ENCODE measurements at regions not wholly inside any gene's neighbourhood (a gene's known extent, or its start where the extent isn't known, plus 50 kb on each side); places are given as distances from the start of the nearest gene placed in this dataset.

DNA sequence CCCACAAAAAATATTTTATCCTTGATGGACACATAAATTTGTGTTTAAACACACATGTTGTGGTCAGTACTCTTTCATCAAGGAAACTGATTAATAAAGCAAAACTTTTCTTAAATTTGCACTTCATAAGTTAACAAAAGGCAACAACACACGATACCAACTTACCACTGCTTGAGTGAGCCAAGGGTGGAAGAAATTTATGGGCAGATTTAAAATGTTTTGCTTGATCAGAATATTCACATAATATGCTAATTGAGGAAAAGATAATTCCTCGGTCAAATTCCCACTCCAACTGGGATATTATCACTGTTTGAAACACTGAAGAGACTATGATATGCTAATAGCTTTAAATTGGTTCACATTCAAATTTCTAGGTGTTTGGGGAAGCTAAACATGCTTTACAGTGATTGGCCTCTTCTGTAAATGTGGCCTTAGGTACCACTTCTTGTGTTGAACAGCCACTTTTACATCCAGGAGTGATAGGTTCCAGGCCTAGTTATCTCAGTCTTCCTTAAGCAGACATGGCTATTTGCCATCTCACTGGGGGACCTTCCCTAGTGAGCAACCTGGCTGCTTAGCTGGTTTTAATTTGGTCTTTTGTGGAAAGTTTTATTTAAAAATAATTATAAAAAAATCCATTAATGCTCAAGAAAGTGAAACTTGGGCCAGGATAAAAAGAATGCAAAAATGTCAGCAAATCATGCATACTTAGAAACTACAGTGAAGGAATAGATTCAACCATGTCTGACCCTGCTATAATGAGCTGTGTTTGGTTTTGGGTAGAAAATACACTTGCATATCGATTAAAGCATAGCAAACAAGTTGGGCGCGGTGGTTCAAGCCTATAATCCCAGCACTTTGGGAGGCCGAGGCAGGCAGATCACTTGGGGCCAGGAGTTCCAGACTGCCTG lies 221.2 kb upstream of the MAP3K7 start:
- no peak for DNase-seq

DNA sequence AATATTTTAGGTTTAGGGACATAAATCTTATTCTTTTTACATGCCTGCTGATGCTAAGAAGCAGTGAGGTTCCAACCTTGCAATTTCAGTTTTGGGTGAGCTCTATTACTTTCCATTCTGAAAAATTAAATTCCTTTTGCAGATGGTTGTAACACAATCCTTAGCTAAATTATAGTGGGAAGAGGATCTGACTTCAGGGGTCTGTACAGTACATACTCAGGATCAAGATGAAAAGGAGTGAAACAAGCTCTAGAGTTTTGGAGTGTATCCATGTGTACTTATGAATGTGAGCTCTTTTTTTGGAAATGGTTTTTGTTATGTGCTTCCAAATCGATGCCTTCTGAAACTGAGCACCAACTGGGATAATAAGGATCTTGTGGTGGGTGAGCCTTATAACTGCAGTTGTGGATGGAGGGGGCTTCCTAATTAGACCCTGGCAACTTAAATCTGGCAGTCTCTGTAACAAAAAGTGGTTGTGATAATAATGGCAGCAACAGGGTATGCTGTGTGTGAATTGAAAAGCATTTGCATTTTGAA lies 218.8 kb upstream of the MAP3K7 start:
- DNase-seq: no peak

DNA sequence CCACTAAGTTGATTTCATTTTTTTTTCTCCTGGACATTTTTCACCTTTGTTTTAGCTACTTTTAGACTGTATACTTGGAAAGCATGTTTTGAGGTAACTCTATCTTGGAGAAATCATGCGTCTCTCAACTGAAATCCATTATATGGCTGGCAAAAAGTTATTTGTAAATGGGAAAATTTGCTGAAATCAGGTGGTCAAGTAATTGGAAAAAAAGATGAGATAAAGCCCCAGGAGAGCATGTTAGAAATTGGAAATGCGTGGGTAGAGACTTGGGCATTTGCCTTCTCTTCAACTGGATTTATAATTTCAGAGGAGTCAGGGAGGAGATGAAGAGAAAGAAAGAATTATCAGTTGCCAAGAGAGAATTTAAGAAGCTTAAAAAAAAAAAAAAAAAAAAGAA lies 217.1 kb upstream of the MAP3K7 start:
- DNase-seq: no peak

DNA sequence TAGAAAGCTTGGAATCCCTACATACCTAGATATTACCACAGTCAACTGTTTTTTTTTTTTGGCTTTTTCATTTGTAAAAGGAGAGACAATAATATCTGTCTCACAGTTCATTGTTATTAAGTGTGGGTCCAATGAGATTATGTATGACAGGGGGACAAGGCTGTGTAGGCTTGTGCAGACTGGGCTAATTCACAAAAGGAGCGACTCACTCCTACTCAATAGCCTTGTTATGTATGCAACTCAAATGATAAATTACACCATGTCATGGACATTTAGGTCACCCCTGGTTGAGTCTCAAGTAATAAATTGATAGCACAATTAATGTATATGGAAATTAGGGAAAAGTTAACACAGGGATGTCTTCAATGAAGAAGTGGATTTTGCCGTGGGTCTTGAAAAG lies 208.2 kb upstream of the MAP3K7 start:
- no peak for DNase-seq

DNA sequence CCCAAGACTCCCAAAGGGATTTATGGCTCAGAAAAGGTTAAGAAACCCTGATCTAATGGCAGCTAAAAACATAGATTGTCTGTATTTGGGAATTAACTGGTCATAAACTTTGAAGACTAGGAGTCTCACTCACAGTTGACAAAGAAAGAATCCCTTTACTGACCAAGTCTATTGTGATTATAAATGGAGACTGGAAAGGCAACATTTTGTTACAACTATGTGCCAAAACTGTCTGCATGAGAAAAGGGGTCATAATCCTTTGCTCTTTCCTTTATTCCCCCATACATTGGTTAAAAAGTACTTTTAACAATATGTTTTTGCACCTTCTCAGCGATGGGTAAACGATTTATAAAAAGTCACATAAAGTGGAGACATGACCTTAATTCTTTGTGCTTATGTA lies 206.9 kb upstream of the MAP3K7 start:
- DNase-seq: no peak

DNA sequence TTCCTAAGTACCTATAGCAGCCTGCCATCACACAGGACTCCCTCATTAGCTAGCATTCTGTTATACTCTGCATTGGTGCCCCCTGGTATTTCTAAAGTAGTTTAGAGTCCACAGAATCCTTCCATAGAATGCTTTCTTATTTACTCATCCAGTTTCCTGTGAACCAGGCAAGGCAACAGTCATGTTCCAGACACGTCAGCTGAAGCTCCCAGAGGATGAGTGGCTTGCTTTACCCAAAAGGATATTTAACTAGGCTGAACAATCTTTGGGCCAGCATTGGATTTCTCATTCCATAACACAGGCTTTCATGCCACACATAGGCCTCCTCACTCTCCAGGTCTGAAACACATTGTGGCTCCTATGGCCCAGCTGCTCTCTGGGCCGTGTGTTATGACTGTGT lies 203.8 kb upstream of the MAP3K7 start:
- DNase-seq: no peak

DNA sequence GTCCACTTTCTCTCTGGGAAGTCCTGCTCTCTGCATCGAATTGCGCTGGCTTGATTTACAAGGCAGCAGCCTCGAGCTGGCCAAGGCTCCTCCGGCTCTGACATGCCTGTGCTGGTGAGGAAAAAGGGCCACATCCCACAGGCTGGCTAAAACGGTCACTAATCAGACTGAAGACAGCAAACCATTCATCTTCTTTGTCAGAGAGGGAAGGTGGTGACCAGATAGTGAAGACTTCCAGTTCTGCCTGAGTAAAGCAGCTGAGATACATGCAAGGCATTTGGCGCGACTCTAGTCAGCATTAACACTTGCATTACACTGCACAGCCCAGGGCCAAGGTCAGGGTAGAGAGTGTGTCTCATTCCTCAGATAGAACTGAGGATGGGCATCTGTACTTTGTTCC lies 203.2 kb upstream of the MAP3K7 start:
- DNase-seq: no peak

DNA sequence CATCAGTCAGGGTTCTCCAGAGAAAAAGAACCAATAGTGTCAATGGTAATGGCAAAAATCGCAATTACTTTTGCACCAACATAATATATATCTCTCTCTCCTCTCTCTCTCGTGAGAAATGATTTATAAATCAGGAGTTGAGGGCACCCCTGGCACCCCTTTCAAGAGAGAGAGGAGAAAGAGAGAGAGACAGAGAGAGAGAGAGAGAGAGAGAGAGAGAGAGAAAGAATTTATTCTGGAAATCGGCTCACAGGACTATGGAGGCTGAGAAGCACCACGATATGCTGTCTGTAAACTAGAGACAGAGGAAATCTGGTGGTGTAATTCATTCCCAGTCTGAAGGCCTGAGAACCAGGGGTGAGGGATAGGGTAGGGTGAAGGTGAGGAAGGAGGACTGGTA lies 201.9 kb upstream of the MAP3K7 start:
- no peak for DNase-seq

DNA sequence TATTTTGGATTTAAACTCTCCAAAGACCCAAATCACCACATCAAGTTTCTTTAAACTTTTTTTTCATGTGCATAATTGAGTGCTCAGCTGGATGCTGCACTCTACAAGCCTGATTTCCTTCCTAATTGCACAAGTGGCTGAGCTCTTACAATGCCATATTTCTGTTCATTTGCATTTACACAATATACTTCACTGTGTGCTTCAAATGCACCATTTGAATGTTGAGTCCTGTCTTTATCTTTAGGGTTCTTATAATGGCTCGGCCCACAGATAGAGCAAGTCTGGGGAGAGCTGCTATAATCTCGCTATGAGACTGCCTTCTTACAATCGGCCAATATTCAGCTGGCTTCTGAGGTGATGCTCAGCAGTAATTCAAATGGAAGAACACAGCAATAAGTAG lies 200.6 kb upstream of the MAP3K7 start:
- no peak for DNase-seq

DNA sequence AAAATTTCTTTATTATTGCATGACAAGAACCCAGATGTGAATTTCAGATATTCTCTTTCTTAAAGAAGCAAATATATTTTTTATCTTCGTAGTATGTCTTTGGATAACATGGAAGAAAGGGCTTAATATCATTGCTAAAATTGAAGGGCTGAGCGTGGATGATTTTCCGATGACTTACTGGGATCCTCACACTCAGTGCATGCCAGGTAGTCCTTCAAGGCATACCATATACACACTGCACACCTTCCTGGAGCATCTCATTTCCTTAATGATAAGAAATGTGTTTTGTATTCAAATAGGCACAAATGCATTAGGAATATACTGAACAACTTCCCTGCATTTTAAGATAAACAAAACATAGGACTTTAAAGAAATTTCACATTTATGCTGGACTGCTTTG lies 193.9 kb upstream of the MAP3K7 start:
- DNase-seq: no peak

DNA sequence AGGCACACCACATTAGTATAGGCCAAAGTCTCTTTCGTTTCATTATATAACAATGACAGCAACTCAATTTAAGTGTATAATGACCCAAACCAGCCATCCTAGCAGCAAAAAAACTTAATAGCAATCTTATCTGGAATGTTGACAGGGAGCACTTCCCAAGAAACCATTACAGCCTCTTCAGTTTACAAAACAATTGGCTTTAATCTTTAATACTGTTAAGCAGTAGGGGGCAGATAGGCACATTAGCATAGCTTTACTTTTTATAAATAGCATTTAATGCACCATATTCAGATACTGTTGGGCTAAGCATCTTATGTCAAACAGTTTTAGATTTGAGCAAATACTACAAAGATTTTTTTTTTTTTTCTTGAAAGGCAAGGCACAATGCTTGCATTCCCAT lies 193.3 kb upstream of the MAP3K7 start:
- no peak for DNase-seq

DNA sequence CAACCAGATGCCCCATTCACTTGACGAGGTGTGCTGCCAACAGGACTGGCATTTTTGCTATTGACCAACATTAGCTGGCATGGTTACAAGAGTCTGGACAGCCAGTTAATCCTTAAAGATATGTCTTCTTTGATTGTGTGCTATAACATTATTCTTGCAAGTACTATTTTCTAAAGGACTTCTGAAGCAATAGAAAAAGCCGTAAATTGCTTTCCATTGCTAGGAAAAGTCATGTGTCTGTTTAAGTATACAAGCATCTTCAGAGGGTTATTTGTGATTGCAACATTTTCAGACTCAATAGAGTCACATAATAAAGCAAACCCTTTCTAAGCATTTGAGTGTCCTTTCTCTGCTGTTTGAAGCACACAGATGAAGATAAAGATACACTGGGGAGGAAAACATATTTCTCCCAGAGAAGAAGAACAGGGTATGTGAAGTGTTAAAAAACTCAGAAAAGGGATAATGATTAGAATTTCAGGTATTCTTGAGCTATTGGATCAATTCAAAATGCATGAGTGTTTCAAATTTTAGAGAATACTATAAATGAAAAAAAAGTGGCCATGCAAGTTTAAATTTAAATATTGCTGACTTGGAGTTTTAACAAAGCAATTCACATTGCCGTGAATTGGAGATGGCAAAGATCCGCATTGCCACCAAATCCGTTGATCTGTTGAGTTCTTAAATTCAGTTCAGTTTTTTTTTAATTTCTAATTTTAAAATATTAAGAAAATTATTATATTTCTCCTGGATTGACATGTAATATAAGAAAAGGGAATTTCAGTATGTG lies 191.7 kb upstream of the MAP3K7 start:
- DNase-seq: no peak

DNA sequence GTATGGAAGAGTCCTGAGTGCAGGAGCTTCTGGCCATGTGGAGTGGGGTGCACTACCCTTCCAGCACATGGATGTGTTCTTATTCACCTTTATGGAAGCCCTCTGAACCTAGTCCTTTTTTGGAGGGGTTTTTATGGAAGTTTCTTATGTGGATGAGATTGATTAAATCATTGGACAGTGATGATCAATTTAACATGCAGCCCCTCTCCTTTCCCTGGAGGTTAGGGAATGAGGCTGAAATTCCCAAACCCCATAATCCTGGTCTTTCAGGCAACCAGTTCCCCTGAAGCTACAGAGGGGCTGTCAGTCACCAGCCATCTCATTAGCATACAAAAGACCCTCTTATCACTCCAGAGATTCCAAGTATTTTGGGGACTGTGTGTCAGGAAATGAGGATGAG lies 183.9 kb upstream of the MAP3K7 start:
- no peak for DNase-seq

DNA sequence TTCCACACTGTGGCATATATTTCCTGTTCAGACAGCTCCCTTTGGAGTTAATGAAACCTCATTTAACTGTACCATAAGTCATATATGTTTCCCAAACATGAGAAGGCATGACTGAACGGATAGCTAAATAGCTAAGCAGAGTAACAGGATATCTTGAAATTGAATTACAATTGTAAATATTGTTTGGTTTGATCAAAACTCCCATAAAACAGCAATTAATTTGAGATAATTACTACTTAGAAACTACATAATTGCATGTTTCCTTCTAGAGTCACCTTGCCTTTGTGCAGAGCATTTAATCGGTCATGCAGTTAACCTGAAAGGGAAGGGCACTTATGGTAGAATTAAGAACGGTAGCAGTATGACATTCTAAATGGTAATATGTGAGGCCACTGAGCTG lies 179.0 kb upstream of the MAP3K7 start:
- no peak for DNase-seq

DNA sequence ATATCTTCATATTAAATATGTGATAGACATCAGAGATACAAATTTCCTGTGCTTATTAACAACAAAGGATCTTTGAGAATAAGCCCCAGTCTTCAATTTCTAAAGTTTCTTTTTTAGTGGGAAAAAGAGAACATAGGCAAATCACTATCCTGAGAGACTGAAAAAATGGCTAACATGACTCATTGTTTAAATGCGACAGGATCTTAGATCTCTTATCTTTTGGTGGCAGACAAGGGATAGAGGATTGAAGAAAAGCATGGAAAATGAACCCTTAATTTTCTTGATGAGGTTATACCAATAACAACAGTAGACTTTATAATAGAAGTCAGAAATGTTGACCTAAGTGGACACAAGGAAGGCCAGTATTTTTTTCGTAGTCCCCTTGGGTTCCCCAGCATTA lies 178.6 kb upstream of the MAP3K7 start:
- no peak for DNase-seq

DNA sequence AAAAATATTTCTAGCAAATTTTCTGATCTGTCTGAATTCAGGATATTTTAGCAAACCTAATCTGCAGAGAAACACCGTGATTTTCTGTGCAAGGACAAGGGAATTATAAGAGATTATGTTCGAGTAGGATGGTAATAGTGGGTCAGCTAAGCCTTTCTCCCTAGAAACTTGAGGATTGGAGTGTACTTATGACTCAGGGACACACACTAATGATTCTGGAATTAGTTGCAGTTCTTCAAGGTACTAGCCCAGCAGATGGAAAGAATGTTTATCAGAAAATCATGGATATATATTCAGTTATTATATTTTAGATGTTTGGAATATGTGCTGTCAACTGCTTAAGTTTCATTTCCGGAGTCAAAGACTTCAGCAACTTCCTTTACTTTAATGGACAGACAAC lies 177.1 kb upstream of the MAP3K7 start:
- no peak for DNase-seq

DNA sequence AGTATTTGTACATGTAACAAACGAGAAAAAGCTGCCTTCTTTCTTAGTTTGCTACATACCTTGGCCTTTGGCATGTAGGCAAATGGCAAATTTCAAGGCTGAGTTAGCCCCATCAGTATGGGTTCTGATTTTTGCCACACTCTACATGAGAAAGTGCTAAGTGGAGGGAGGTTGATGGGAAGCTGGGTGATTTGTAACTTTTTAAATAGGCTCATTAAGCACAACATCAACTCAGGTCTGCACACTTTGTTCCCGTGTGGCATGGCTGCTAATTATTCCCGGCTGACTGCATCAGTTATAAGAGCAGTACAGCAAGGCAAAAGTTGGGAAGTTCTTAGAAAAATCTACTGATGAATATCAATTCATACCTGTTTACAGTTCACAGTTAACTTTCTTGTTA lies 172.8 kb upstream of the MAP3K7 start:
- DNase-seq: no peak

DNA sequence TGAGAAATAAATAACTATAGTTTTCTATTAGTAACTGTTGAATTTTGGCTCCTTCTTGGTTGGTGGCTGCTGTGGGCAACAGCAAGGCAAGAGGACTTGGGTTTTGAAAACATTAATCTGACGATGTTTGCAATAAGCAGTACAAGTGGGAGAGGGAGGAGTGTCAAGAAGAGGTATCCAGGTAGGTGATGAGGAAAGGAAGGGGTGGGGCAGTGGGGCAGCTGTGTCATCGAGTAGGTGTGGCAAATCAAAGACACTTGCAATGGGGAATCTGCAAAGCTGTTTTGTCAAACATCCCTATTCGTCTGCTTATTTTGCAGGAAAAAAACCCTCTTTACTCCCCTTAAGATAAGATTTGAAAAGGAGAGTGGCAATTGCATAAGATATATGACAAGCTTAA lies 171.9 kb upstream of the MAP3K7 start:
- no peak for DNase-seq

DNA sequence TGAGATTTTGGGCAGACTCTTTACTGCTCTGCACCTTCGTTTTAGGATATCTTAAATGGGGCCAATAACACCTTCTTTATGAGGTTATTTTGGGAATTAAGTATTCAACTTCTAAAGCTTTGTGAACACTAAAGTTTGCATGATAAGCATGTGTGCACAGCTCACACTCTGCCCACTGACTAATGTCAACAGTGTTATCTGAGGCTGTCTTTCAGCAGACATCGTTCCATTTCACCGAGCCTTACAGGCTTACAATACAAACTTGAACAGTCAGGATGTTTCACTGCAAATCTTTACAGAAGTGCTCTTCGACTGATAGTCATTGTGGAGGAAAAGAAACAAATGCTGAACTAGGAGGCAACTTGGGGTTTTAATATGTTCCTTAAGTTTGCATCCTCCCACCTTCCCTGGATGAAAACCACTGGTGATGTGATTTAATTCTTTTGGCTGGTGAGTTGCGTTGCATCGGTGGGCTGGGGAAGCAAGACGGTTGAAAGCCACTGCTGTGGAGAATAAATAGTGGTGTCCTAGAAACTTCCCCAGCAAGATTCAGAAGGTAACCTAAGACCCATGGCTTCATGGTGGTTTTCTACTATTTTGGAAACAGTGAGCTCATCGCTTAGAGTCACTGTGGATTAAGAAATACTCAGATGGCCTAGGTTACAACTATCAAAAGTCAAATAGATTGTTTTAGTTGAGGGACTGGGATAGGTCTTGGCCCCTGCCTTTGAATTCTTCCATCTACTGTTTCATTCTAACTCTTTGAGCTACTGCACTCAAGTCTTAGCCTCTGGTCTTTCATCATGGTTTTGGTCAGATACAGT lies 167.2 kb upstream of the MAP3K7 start:
- DNase-seq: no peak

DNA sequence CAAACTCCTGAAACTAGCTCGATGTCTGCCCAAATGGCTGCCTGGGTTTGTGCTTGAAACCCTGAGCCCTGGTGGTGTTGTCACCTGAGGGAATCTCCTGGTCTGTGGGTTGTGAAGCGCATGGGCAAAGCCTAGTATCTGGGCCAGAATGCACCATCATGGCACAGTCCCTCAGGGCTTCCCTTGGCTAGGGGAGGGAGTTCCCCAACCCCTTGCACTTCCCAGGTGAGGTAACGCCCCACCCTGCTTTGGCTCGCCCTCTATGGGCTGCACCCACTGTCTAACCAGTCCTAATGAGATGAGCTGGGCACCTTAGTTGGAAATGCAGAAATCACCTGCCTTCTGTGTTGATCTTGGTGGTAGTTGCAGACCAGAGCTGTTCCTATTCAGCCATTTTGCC lies 152.9 kb upstream of the MAP3K7 start:
- no peak for DNase-seq

DNA sequence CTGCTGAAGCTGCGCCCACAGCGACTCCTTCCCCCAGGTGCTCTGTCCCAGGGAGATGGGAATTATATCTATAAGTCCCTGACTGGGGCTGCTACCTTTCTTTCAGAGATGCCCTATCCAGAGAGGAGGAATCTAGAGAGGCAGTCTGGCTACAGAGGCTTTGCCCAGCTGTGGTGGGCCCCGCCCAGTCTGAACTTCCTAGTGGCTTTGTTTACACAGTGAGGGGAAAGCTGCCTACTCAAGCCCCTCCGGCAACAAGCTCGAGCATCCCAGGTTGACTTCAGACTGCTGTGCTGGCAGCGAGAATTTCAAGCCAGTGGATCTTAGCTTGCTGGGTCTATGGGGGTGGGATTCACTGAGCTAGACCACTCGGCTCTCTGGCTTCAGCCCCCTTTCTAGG lies 152.5 kb upstream of the MAP3K7 start:
- no peak for DNase-seq

DNA sequence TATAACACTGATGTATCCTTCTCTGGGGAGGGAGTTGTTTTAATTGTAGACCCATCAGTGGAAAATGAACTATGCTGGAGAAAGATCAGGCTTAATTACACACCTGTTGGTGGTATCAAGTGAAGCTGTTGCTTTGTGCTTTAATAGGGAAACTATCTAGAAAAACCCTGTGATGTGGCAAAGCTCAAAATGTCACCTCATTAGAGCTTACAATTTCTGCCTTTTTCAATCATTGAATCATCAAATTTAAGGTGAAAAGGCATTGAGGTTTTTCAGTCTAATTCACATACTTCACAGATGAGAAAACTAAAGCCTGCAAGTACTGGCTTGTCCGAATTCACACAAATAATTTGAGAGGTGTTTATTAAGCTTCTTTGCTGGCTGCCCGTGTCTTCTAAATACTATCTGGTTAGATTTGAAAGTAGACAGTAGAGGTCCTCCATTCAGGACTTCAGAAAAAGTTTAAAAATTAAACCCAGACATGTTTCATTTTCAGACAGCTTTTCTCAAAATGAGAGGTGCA lies 143.3 kb upstream of the MAP3K7 start:
- no peak for DNase-seq

DNA sequence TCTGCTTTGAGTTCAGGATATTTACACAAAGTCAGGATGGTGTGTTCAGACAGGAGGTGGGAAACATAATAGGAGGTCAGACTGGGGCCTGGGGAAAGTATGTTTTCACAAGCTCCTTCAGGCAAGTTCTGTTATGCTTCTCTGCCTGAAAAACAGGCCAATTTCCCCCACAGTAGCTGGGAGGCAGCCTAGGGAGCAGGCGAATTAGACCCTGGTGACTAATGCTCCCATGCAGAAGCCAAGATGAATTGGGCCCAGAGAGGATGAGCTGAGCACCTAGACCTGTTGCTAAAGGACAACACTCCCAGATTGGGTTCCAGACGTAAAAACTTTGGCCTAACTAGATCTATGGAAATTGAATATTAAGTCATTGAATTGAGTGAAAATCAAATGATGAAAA lies 142.2 kb upstream of the MAP3K7 start:
- no peak for DNase-seq

All from stimulated activated CD4-positive, alpha-beta T cell treated with anti-CD3 and anti-CD28 coated beads, Interleukin-2, amount 100 ng/mL, for 24 hours (primary cell).